ENCODE measurements at regions not wholly inside any gene's neighbourhood (a gene's known extent, or its start where the extent isn't known, plus 50 kb on each side); places are given as distances from the start of the nearest gene placed in this dataset.

GRCh38 chr3:190912736-190913135, 50.2 kb upstream of the GMNC start (continued):
- TF ChIP-seq CSRNP3 (CRISPR knock-in tag; IDR thresholded peaks at IDR 0.05), result no peak
- no peak for TF ChIP-seq OSR1 (CRISPR knock-in tag; IDR thresholded peaks at IDR 0.05)

Measured in SK-N-SH treated with all-trans-retinoic acid at 6 μM for 48 hours (cell line).